ENCODE measurements at regions not wholly inside any gene's neighbourhood (a gene's known extent, or its start where the extent isn't known, plus 50 kb on each side); places are given as distances from the start of the nearest gene placed in this dataset.

DNA sequence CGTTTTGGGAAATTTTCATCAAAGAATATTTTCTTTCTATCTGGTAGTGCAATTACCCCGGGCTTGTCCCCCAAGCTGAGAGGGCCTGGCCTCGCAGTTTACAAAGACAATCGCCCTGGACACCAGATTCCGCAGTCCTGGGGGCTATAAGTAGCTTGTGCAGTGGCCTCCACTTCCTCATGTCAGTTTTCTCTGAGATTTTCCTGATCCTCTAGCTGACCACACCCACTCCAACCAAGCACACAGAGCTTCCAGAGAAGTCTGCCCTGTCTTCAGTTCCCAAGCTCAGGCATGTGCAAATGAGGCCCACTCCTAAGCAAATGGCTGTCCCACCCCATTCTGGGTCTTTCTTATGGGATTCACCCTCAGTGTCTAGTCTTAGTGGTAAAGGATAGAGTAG, 245.3 kb downstream of the MAFB start:
- no peak for DNase-seq

DNA sequence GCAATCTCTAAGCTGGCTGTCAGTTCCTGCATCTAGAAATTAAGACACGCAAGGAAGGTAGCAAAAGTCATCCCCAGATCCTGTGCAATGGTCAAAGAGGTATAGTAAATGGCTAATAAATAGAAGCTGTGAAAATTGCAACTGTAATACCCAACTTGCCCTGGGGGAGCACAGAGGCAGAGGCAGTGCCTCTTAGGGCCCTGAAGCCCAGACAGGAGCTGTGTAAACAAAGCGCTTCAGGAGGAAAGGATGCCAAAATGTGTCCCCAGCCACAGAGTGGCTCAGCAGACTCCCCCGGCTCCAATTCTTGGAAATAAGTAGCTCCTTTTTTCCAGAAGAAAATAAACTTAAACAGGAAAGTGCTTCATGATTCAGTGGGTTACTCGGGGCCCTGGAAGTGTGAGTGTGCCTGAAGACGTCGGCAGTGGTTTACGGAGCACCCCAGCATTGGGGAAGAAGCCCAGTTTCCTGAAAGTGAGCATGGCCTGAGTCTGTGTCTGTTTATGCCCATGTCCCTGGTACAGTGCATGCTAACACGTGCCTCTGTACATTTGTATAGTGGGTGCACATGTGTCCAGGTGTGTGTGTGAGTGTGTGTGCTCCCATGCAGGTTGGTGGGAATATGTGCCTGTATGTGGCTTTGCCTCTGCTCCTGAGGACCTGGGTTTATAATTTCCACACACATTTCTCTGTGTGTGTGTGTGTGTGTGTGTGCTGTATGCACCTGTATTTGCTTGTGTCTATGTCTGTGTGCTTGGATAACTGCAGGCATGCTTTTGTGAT, 246.7 kb downstream of the MAFB start:
- DNase-seq: no peak

DNA sequence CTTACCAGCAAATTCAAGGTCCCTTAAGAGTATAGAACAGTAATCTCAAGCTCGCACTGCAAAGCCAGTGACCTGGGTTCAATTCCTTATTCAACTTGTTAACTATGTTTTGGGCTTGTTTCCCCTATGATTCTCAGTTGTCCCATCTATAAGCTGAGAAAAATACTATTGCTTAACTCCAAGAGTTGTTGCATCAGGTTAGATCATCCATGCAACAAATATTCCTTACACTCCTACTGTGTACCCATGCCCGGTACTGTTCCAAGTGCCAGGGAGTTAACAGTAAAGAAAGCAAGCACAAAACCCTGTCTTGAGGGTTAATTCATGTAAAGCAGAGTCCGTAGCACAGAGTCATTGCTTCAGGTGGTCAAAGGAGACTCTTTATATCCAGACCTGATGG, 247.3 kb downstream of the MAFB start:
- DNase-seq: no peak

DNA sequence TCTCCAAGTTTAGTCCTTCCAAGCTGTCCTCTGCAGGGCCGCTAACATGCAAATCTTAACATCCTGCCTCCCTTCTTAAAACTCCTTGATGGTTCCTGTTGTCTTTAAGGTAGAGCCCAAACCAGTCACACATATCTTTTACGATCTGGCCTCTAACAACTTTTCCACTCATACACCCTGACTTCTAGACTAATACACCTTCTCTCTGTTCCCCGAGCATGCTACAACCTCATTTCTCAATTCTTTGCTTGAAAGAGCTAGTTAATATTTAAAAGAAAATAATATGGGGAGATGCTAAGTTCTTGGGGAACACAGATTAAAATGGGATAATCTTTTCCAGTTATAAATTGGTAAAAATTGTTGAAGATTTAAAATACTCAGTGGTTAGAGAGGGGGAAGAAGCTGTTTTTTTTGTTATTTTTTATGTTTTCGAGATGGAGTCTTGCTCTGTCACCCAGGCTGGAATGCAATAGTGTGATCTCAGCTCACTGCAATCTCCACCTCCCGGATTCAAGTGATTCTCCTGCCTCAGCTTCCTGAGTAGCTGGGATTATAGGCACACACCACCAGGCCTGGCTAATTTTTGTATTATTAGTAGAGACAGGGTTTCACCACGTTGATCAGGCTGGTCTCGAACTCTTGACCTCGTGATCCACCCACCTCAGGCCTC, 250.7 kb downstream of the MAFB start:
- DNase-seq: no peak

DNA sequence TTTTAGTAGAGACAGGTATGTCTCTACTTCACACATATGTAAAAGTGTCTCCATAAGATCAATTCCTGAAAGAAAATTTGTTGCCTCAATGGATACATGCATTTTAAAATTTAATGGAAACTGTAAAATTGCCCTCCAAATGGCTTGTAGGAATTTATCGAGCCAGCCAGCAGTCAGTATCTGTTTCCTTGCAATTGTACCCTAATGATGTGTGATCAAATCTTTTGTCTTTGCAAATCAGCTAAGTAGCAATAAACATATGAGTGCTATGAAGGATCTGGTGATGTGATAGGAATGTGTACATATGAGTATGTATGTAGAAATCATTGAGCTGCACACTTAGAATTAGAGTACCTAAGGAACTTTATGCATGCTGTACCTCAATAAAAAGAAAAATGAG, 253.0 kb downstream of the MAFB start:
- DNase-seq: no peak

DNA sequence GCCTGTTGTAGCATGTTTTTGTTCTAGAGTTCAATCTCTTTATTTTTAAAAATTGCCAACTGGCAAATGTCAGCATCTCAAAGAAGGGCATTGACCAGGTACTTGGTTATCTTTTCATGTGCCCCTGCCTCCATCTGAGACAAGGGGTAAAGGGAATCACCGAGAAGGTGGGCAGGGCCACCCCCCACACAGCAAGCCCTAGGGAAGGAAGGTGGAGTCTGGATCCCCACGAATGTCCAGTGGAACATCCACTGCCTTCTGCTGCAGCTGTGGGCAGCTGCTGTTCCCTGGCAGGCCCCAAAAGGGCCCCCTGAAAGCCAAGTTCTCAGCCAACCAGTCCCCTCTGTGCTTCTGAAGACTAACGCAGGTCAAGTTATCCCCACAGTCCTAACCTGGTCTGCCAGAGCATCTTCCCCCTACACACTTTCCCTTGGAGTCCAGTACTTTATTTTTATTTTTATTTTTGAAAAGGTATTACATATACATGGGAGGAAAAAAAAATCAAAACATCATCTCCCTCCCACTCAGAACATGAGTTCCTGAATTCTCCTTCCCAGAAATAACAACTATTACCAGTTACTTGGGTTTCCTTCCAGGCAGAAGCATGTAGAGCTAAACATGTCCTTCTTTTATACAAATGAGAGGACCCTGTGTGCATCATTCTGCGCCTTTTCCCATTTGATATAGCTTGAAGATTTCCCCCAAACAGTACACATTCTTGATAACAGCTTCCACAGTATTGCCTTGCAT, 253.7 kb downstream of the MAFB start:
- no peak for DNase-seq

DNA sequence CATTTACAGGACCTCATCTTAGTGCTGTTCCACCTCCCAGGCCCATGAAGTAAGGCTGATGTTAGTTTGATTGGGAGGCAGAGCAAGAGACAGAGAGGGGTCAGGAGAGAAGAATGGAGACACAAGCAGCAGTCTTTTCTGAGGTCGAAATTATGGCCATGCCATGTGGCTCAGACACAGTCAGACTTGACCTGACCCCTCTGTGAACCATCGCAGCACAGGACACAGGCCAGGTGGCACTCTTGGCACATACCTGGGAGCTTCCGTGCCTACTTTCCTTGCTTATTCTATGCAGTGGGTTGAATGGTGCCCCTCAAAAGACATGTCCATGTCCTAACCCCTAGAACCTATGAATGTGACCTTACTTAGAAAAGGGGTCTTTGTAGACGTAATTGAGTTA, 254.9 kb downstream of the MAFB start:
- no peak for DNase-seq

DNA sequence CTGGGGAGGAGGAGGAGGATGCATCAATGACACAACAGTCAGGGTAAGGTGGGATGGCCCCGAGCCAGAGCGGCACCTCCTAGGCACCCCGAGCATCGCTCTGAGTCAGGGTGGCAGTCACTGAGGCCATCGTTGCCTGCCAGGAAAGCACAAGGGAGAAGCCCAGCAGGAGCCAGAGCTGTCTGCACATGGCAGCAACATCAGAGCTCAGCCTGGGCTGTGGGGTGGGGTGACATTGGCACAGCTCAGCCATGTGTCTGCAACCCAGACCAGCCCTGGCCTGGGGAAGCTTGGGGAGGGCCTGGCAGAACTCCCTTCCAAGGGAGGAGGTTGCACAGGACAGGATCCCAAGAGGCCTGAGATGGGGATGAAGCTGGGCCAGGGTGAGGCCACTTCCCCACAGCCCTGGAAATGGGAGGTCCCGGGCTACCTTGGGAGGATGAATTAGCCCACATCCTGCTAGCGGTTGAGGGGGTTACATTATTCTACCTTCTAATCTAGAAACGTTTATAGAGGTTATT, 255.6 kb downstream of the MAFB start:
- DNase-seq: no peak

DNA sequence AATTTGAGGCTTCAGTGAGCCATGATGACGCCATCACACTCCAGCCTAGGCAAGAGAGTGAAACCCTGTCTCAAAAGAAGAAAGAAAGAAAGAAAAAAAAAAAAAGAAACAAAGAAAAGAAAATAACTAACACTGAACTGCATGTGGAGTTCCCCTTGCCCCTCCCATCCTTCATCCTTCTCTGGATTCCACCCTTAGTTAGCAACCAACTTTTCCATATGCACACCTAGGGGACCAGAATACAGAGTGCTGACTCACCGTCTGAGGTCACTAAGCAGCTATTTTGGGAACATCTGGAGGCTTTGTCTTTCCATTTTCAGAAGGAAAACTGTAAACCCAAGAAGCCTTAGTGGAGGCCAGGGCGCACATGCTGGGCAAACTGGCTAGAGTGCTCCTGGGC, 257.4 kb downstream of the MAFB start:
- DNase-seq: no peak

DNA sequence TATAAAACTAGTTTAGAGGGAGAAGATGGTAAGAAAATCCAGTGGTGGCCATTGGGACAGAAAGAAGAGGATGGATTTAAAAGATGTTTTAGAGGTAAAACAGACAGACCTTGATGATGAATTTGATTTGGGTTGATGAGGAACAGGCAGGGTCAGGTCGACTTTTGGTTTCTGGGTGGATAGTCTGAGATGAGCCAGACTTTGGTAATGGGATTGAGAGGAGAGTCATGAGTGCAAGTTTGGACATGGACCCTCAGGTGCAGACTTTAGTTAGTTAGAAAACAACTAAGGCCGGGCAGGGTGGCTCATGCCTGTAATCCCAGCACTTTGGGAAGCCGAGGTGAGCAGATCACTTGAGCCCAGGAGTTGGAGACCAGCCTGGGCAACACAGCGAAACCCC, 257.9 kb downstream of the MAFB start:
- DNase-seq: no peak

DNA sequence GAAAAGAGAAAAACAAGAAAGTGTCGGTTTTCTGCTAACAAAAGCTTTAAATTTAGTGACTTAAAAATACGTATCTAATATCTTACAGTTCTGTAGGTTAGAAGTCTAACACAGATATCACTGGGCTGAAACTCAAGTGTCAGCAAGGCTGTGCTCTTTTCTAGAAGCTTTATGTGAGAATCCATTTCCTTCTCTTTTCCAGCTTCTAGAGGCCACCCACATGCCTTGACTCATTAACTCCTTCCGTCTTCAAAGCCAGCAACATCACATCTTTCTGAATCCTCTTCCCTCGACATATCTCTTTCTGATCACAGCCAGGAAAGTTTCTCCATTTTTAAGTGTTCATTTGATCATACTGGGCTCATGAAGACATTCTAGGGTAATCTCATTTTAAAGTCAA, 262.0 kb downstream of the MAFB start:
- DNase-seq: no peak

DNA sequence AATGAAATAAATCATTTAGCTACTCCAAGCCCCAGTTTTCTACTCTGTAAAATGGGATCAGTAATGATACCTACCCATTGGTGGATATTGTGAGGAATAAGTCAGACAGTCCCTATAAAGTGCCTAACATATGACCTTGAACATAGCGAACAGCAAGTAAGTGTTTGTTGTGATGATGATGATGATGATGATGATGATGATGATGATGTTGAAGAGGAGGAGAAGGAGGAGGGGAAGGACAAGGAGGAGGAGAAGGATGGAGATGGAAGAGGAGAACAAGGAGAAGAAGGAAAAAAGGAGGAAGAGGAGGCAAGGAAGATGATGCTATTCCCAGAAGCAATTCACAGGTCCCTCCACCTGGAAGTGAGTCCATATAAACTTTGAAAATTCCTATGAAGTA, 264.3 kb downstream of the MAFB start:
- DNase-seq: no peak

DNA sequence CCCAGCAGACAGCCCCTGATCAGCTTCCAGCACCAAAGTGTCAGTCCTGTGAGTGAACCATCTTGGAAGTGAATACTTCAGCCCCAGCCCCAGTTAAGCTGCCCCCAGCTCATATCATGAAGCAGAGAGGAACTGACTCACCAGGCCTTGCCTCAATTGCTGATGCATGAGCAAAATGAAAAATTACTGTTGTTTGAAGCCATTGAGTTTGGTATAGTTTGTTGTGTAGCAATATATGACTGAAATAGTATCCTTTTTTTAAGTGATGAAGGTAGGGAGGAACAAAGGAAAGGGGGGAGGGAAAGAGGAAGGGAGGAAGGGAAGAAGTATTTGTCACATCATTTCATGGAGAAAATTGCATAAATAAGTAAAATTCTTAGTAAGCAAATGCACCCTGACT, 266.4 kb downstream of the MAFB start:
- no peak for DNase-seq

DNA sequence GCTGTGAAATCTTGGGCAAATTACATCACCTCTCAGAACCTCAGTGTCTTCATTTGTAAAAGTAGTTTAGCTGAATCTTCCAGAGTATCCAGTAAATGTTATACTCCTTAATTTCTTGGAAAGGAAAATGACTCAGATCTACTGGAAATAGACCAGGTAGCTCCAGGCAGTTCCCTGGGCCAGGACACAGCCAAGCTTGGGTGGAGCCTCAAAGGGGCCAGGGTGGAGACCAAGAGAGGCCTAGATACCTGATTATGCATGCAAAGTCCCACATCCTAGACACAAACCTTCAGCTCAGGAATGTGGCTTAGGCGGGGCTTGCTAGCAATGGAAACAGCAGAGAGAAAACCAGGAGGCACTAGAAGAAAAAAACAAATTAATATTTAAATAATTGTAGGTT, 272.8 kb downstream of the MAFB start:
- DNase-seq: no peak

DNA sequence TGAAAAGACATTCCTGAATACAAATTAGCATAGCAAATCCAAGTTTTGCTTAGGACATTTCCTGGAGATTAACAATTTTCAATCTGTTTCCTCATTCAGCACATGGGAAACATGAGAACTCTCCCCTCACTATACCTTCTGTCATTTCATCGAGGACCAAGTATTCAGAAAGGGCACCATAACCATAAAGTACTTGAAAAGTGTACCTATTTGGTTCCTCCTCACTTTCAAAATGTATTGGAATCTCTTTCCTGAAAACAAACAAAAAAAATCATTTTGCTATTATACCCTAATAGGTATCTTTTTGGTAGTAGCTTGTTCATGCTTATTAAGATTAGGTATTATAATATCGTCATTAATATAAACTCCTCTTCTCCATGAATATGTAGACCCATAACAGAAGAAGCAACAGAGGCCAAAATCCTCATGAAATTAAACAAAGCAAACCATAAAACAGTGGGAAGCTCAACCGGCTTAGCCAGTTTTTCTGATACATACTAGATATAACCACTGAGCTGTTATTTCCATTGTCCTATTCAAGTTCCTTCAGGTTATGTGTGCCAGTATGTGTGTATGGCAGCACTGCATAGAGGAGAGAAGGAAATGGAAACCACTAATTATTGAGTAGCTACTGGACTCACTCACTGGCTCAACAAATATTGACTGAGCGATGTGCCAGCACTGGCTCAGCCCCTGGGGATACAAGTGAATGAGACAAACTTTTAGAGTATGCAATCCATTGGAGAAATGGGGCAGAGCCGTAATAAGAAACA, 274.0 kb downstream of the MAFB start:
- DNase-seq: no peak

DNA sequence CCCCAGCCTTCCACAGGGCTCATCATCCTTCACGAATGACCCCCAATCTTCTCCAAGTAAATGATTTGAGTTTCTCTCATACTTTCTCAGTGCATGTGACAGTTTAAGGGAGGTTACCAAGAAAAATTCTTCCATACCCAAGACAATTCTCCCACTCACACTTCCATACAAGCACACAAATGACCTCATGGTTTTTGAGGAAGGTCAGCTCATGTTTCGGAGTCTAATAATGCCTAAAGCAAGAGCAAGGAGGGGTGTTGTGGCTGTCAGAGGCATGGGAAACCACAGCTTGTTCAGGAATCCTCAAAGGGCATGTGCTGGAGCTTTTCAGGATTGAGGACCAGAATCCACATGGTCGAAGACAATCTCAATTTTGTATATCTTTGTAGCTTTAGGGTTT, 279.0 kb downstream of the MAFB start:
- no peak for DNase-seq

DNA sequence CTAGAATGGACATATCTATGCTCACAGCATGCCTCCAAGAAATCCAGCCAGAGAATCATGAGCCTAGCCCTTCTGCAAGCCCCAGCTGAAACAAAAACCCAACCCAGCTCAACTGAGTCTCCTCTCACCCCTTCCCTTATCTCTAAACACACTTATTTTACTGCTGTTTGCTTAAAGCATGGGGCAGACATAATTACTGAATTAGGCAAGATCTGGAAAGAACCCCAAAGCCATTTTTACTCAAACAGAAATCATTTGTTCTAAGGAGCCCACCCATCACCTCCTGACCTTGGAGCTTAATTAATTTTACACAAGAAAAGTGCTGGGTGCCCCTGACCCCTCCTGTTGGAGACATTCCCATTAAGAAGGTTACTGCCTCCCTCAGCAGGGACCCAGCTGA, 291.6 kb downstream of the MAFB start:
- no peak for DNase-seq

DNA sequence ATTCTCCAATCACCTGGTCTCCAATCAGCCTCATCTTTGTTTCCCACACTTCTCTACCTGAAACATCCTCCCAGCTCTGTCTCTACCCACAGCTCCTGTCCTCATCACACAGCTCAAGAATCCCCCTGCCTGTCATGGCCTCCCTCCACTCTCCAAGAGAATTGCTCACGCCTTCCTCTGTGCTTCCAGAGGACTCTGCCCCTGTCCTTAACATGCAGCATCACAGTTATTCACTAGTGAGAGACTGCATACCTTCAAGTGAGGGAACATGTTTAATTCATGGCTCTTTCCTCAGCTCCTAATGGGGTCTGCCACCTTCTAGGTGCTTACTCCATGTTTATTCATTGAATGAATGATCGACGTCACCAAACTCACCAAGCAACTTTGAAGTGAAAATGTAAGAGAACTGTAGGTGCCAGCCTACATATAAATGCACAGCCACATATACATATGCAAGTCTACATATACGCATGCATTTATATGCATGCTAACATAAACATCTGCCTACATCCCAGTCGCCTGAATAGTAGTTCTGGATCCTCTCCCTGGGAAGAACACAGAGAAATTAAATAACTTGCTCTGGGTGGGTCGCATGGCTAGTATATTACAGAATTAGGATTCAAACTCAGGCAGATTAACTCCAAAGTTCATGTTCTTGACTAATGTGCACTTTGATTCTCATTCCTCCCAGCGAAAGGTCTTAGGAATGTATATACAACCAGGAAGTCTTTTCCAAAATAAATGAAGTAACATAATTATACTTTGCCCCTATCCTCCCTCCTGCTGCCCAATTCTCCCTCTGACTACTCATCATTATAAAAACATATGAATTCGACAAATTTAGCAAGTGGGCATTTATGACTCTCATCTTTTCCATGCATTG, 295.6 kb downstream of the MAFB start:
- no peak for DNase-seq

DNA sequence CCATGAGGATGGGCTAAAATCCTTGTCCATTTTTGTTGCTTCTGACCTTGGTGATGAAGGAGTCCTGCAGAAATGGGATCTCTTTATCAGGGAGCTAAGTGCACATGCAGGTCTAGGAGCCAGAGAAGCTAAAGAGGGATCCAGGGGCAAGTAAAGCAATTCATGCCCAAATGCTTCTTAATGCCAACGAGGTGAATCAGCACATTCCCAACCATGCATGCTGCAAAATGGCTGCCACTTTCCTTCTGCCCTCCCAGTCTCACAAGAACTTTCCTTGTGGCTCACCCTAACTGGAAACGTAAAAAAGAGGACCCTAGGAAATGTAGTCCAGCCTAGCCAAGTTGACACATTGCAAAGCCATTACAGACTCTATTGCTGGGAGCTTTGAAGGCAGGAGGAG, 298.4 kb downstream of the MAFB start:
- DNase-seq: no peak

DNA sequence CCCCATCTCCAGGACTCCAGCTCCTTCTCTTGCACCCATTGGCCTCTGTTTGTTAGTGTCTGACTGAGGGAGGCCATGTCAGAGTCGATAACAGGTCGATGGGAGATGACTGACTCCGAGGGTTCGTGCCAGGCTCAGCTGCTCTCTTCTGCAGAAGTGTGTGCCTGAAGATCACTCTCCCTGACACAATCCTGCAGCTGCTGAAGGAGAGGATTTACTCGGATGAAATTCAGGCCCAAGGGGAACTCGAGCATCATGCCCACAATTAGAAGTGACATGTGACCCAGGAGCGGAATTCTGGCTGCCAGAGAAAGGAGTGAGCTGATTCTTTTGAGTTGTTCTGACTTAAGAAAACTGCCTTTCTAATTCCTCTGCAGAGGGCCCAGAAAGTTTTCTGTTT, 318.2 kb downstream of the MAFB start:
- no peak for DNase-seq

DNA sequence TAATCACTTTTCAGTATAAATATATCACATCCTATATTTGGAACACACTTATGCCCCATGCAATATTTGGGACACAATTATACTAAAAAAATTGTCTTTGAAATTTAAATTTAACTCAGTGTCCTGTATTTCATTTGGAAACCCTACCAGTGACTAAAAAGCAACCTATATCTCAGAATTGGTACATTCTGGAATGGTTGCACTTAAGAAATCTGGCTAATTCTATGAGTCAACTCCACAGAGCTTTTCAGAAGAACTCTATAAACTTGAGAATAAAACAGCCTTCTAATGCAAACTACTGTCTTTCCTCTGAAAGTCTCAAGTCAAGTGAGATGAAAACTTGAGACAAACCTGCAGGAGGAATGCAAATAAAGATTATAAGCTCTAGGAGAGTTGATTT, 320.2 kb downstream of the MAFB start:
- no peak for DNase-seq

DNA sequence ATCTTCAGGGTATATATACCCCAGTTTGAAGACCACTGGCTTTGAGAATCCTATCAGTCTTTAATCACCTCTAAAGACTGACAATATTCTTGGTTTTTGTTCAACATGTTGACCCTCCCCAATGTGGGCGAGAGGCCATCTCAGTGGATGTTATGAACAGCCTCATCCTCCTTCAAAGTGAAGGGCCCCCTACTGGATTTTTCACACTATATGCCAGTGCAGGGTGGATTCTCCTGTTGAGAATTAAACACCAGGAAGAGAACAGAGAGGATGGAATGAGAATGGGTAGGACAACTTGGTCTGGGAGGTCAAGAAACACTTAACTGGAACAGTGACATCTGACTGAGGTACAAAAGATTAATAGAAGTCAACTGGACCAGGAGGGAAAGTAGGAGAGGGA, 327.1 kb downstream of the MAFB start:
- DNase-seq: no peak
